Stimulated activated CD4-positive, alpha-beta T cell treated with anti-CD3 and anti-CD28 coated beads, Interleukin-2, amount 100 ng/mL, for 4 hours (primary cell): ENCODE measurements at regions not wholly inside any gene's neighbourhood (a gene's known extent, or its start where the extent isn't known, plus 50 kb on each side); places are given as distances from the start of the nearest gene placed in this dataset.
"Not testable (repeated sequence)": the region's sequence is repeated elsewhere in the genome, so short reads cannot be mapped to it uniquely, and the experiment has no call there.

ENCODE experiments used
- DNase-seq: peaks from one replicate; pipeline ENCODE4 v3.0.0-alpha.2; 2020; ENCODE audit warnings: low read depth

- no peak for DNase-seq
Observed at GRCh38 chr4:181755846-181756245, 487.4 kb upstream of the TENM3 start.

GRCh38 chr4:181756451-181757095 is 486.6 kb upstream of the TENM3 start:
- DNase-seq, result no peak

GRCh38 chr4:181757098-181757497 is 486.1 kb upstream of the TENM3 start:
- DNase-seq, result no peak

GRCh38 chr4:181757910-181758660 is 485.1 kb upstream of the TENM3 start:
- DNase-seq, result no peak

- DNase-seq, result no peak
Observed at GRCh38 chr4:181760560-181760959, 482.6 kb upstream of the TENM3 start.

GRCh38 chr4:181761156-181761555 is 482.0 kb upstream of the TENM3 start:
- DNase-seq, result no peak

- DNase-seq, result no peak
Observed at GRCh38 chr4:181766061-181766548, 477.1 kb upstream of the TENM3 start.

GRCh38 chr4:181770971-181771370 is 472.2 kb upstream of the TENM3 start:
- DNase-seq, result no peak

GRCh38 chr4:181775298-181775697 is 467.9 kb upstream of the TENM3 start:
- DNase-seq, result no peak

- DNase-seq, result no peak
Observed at GRCh38 chr4:181776264-181777054, 466.7 kb upstream of the TENM3 start.

- no peak for DNase-seq
Observed at GRCh38 chr4:181777518-181777917, 465.7 kb upstream of the TENM3 start.

GRCh38 chr4:181784881-181785280 is 458.3 kb upstream of the TENM3 start:
- no peak for DNase-seq

- DNase-seq, result no peak
Observed at GRCh38 chr4:181792641-181793040, 450.6 kb upstream of the TENM3 start.

GRCh38 chr4:181793096-181793495 is 450.1 kb upstream of the TENM3 start:
- no peak for DNase-seq

GRCh38 chr4:181796502-181796901 is 446.7 kb upstream of the TENM3 start:
- DNase-seq, result no peak

GRCh38 chr4:181798536-181798935 is 444.7 kb upstream of the TENM3 start:
- no peak for DNase-seq

GRCh38 chr4:181799561-181800069 is 443.6 kb upstream of the TENM3 start:
- DNase-seq, result no peak

- DNase-seq, result no peak
Observed at GRCh38 chr4:181802207-181802606, 441.0 kb upstream of the TENM3 start.

GRCh38 chr4:181807771-181808170 is 435.4 kb upstream of the TENM3 start:
- no peak for DNase-seq

- no peak for DNase-seq
Observed at GRCh38 chr4:181810711-181811110, 432.5 kb upstream of the TENM3 start.

- not testable (repeated sequence) for DNase-seq
Observed at GRCh38 chr4:181811550-181811949, 431.7 kb upstream of the TENM3 start.

GRCh38 chr4:181819946-181820345 is 423.3 kb upstream of the TENM3 start:
- no peak for DNase-seq

GRCh38 chr4:181820553-181820952 is 422.6 kb upstream of the TENM3 start:
- no peak for DNase-seq
